ENCODE measurements at regions not wholly inside any gene's neighbourhood (a gene's known extent, or its start where the extent isn't known, plus 50 kb on each side); places are given as distances from the start of the nearest gene placed in this dataset.

DNA sequence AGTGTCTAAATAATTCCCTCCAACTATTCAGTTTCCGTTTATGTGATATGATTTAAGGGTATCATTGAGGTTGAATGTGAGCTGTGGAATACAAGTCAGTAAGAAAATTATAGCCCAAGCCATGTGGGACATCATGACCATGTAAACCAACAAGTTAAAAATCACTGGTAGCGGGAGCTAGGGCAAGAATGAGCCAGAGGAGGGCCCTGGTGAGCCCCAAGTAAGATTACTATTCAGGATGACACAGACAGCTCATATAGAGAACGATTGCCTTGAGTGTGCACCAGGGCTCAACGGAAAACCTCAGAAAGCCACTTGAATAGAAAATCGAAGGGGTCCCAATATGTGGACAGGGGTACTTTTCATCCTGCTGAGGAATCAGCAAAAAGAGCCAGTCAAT lies 87.8 kb upstream of the RBMS1 start:
- no peaks in the 10 kb centered on the region for H3K36me3 ChIP-seq (ENCODE audit: control insufficient read depth in 3 of 3, insufficient read depth in 2 of 3, low read depth in 1 of 3, low read length in 3 of 3)
- H3K4me1 ChIP-seq (ENCODE audit: control insufficient read depth in 3 of 3, insufficient read depth in 2 of 3, low read depth in 1 of 3, low read length in 2 of 3), result no peaks in the 10 kb centered on the region
- no peak for FAIRE-seq
- DNase-seq, result no peak
- H3K27ac ChIP-seq (ENCODE audit: low read depth in 1 of 3, low read length in 2 of 3), result no peak overlapping the region
- H3K9me3 ChIP-seq (ENCODE audit: control insufficient read depth in 2 of 2, insufficient read depth in 1 of 2, low read depth in 1 of 2, low read length in 1 of 2), result peaks cover 0 to 3% of the 10 kb centered on the region in 2 donors
- H3K27me3 ChIP-seq (ENCODE audit: control insufficient read depth in 3 of 3, insufficient read depth in 3 of 3, low read length in 3 of 3), result peaks cover 0 to 2% (median 0%) of the 10 kb centered on the region in 3 donors
- no peak overlapping the region for H3K4me3 ChIP-seq (ENCODE audit: low read depth in 1 of 3, low read length in 3 of 3)
- WGBS, 3 donors, result 75 to 80% (median 78%) methylated on average over 5 of the region's 5 CpGs

GRCh38 chr2:160582081-160582480 lies 88.5 kb upstream of the RBMS1 start:
- Histone ChIP-seq H3K4me3 (ENCODE audit: low read depth in 1 of 3, low read length in 3 of 3) (no peak overlapping the region), H3K27ac (ENCODE audit: low read depth in 1 of 3, low read length in 2 of 3) (no peak overlapping the region), H3K9me3 (ENCODE audit: control insufficient read depth in 2 of 2, insufficient read depth in 1 of 2, low read depth in 1 of 2, low read length in 1 of 2) (peaks cover 0 to 3% of the 10 kb centered on the region in 2 donors), H3K4me1 (ENCODE audit: control insufficient read depth in 3 of 3, insufficient read depth in 2 of 3, low read depth in 1 of 3, low read length in 2 of 3) (no peaks in the 10 kb centered on the region), H3K27me3 (ENCODE audit: control insufficient read depth in 3 of 3, insufficient read depth in 3 of 3, low read length in 3 of 3) (peaks cover 0 to 2% (median 0%) of the 10 kb centered on the region in 3 donors), H3K36me3 (ENCODE audit: control insufficient read depth in 3 of 3, insufficient read depth in 2 of 3, low read depth in 1 of 3, low read length in 3 of 3) (no peaks in the 10 kb centered on the region)
- FAIRE-seq (no peak), DNase-seq (no peak)
- 86 to 98% (median 88%) methylated on average over 2 of the region's 2 CpGs for WGBS, 3 donors

- H3K4me1 ChIP-seq (ENCODE audit: control insufficient read depth in 3 of 3, insufficient read depth in 2 of 3, low read depth in 1 of 3, low read length in 2 of 3), result no peaks in the 10 kb centered on the region
- peaks cover 0 to 2% (median 0%) of the 10 kb centered on the region in 3 donors for H3K27me3 ChIP-seq (ENCODE audit: control insufficient read depth in 3 of 3, insufficient read depth in 3 of 3, low read length in 3 of 3)
- H3K36me3 ChIP-seq (ENCODE audit: control insufficient read depth in 3 of 3, insufficient read depth in 2 of 3, low read depth in 1 of 3, low read length in 3 of 3), result no peaks in the 10 kb centered on the region
- H3K27ac ChIP-seq (ENCODE audit: low read depth in 1 of 3, low read length in 2 of 3), result no peak overlapping the region
- no peak for FAIRE-seq
- no peak for DNase-seq
- 58 to 79% (median 74%) methylated on average over 3 of the region's 3 CpGs for WGBS, 3 donors
- H3K9me3 ChIP-seq (ENCODE audit: control insufficient read depth in 2 of 2, insufficient read depth in 1 of 2, low read depth in 1 of 2, low read length in 1 of 2), result peaks cover 0 to 3% of the 10 kb centered on the region in 2 donors
- H3K4me3 ChIP-seq (ENCODE audit: low read depth in 1 of 3, low read length in 3 of 3), result no peak overlapping the region
Measured at GRCh38 chr2:160582490-160583145, 89.0 kb upstream of the RBMS1 start.

DNA sequence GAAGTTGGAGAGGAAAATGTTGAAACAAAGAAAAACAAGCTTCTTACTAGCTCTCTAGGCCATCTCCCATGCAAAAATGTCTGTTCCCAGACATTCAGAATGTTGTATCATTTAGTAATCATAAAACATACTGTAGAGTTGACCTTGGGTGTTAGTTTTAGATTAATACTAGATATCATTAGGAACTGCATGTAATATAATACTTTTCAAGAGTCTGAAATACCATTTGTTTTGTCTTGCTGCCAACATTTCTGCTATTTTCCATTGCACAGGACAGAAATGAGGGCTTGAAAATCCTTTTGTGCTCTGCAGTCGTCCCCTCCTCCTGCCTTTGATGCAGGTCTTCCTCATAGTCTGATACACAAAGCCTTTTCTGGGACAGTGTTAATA lies 89.5 kb upstream of the RBMS1 start:
- WGBS, 3 donors, result 9 to 16% (median 15%) methylated on average over 1 of the region's 1 CpG
- FAIRE-seq, result no peak
- peak in 1 of 2 donors; percentile 8 for DNase-seq
- Histone ChIP-seq H3K27ac (ENCODE audit: low read depth in 1 of 3, low read length in 2 of 3) (peak overlapping the region in 1 of 3 donors; percentile 15), H3K4me1 (ENCODE audit: control insufficient read depth in 3 of 3, insufficient read depth in 2 of 3, low read depth in 1 of 3, low read length in 2 of 3) (no peaks in the 10 kb centered on the region), H3K36me3 (ENCODE audit: control insufficient read depth in 3 of 3, insufficient read depth in 2 of 3, low read depth in 1 of 3, low read length in 3 of 3) (no peaks in the 10 kb centered on the region), H3K27me3 (ENCODE audit: control insufficient read depth in 3 of 3, insufficient read depth in 3 of 3, low read length in 3 of 3) (peaks cover 0 to 2% (median 0%) of the 10 kb centered on the region in 3 donors), H3K9me3 (ENCODE audit: control insufficient read depth in 2 of 2, insufficient read depth in 1 of 2, low read depth in 1 of 2, low read length in 1 of 2) (peaks cover 0 to 3% of the 10 kb centered on the region in 2 donors), H3K4me3 (ENCODE audit: low read depth in 1 of 3, low read length in 3 of 3) (no peak overlapping the region)

GRCh38 chr2:160583813-160584537 lies 90.4 kb upstream of the RBMS1 start:
- DNase-seq, result no peak
- FAIRE-seq, result no peak
- Histone ChIP-seq H3K9me3 (ENCODE audit: control insufficient read depth in 2 of 2, insufficient read depth in 1 of 2, low read depth in 1 of 2, low read length in 1 of 2) (no peaks in the 10 kb centered on the region), H3K27me3 (ENCODE audit: control insufficient read depth in 3 of 3, insufficient read depth in 3 of 3, low read length in 3 of 3) (peaks cover 0 to 2% (median 0%) of the 10 kb centered on the region in 3 donors), H3K27ac (ENCODE audit: low read depth in 1 of 3, low read length in 2 of 3) (peak overlapping the region in 1 of 3 donors; percentile 15), H3K36me3 (ENCODE audit: control insufficient read depth in 3 of 3, insufficient read depth in 2 of 3, low read depth in 1 of 3, low read length in 3 of 3) (no peaks in the 10 kb centered on the region), H3K4me1 (ENCODE audit: control insufficient read depth in 3 of 3, insufficient read depth in 2 of 3, low read depth in 1 of 3, low read length in 2 of 3) (no peaks in the 10 kb centered on the region), H3K4me3 (ENCODE audit: low read depth in 1 of 3, low read length in 3 of 3) (no peak overlapping the region)
- WGBS, 3 donors, result 91 to 95% (median 93%) methylated on average over 8 of the region's 8 CpGs

- FAIRE-seq (no peak), DNase-seq (no peak)
- Histone ChIP-seq H3K9me3 (ENCODE audit: control insufficient read depth in 2 of 2, insufficient read depth in 1 of 2, low read depth in 1 of 2, low read length in 1 of 2) (no peaks in the 10 kb centered on the region), H3K4me1 (ENCODE audit: control insufficient read depth in 3 of 3, insufficient read depth in 2 of 3, low read depth in 1 of 3, low read length in 2 of 3) (no peaks in the 10 kb centered on the region), H3K4me3 (ENCODE audit: low read depth in 1 of 3, low read length in 3 of 3) (no peak overlapping the region), H3K36me3 (ENCODE audit: control insufficient read depth in 3 of 3, insufficient read depth in 2 of 3, low read depth in 1 of 3, low read length in 3 of 3) (no peaks in the 10 kb centered on the region), H3K27ac (ENCODE audit: low read depth in 1 of 3, low read length in 2 of 3) (no peak overlapping the region), H3K27me3 (ENCODE audit: control insufficient read depth in 3 of 3, insufficient read depth in 3 of 3, low read length in 3 of 3) (peaks cover 0 to 2% (median 0%) of the 10 kb centered on the region in 3 donors)
Measured at GRCh38 chr2:160584972-160585494, 91.4 kb upstream of the RBMS1 start.

DNA sequence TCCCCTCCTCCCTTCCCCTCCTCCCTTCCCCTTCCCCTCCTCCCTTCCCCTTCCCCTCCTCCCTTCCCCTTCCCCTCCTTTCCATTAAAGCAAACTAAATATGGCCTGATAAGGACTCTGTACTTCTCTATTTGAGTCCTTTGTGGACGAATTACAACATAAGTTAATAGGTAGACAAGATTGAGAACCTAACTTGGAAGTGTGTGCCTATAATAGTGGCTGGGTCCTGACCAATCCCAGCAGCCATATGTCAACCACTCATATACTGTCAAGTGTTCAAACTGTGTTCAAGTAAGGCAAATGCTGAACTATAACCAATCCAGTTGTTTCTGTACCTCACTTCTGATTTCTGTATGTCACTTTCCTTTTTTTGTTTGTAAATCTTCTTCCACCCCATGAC lies 97.1 kb upstream of the RBMS1 start:
- FAIRE-seq (no peak), DNase-seq (no peak)
- no peak overlapping the region for H3K4me3 ChIP-seq (ENCODE audit: low read depth in 1 of 3, low read length in 3 of 3)
- 9 to 43% (median 22%) methylated on average over 1 of the region's 1 CpG for WGBS, 3 donors
- no peak overlapping the region for H3K27ac ChIP-seq (ENCODE audit: low read depth in 1 of 3, low read length in 2 of 3)
- no peaks in the 10 kb centered on the region for H3K36me3 ChIP-seq (ENCODE audit: control insufficient read depth in 3 of 3, insufficient read depth in 2 of 3, low read depth in 1 of 3, low read length in 3 of 3)
- H3K27me3 ChIP-seq (ENCODE audit: control insufficient read depth in 3 of 3, insufficient read depth in 3 of 3, low read length in 3 of 3), result peaks cover 0 to under 1% (median 0%) of the 10 kb centered on the region in 3 donors
- H3K4me1 ChIP-seq (ENCODE audit: control insufficient read depth in 3 of 3, insufficient read depth in 2 of 3, low read depth in 1 of 3, low read length in 2 of 3), result no peaks in the 10 kb centered on the region
- no peaks in the 10 kb centered on the region for H3K9me3 ChIP-seq (ENCODE audit: control insufficient read depth in 2 of 2, insufficient read depth in 1 of 2, low read depth in 1 of 2, low read length in 1 of 2)

DNA sequence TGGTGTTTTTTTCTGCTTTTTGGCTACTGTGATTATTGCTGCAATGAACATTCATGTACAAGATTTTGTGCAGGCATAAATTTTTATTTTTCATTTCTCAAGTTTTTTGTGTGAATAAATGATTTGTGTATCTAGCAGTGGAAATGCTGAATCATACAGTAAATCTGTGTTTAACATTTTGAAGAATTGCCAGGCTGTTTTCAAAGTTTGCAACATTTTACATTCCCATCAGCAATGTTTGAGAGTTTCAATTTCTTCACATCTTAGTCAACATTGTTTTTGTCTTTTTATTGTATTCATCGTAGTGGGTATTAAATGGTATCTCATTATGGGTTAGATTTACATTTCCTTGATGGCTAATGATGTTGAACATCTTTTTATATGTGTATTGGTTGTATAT lies 98.8 kb upstream of the RBMS1 start:
- H3K27me3 ChIP-seq (ENCODE audit: control insufficient read depth in 3 of 3, insufficient read depth in 3 of 3, low read length in 3 of 3), result no peaks in the 10 kb centered on the region
- 78 to 89% (median 82%) methylated on average over 1 of the region's 1 CpG for WGBS, 3 donors
- H3K27ac ChIP-seq (ENCODE audit: low read depth in 1 of 3, low read length in 2 of 3), result no peak overlapping the region
- no peak overlapping the region for H3K4me3 ChIP-seq (ENCODE audit: low read depth in 1 of 3, low read length in 3 of 3)
- FAIRE-seq, result no peak
- H3K36me3 ChIP-seq (ENCODE audit: control insufficient read depth in 3 of 3, insufficient read depth in 2 of 3, low read depth in 1 of 3, low read length in 3 of 3), result no peaks in the 10 kb centered on the region
- DNase-seq, result no peak
- H3K9me3 ChIP-seq (ENCODE audit: control insufficient read depth in 2 of 2, insufficient read depth in 1 of 2, low read depth in 1 of 2, low read length in 1 of 2), result no peaks in the 10 kb centered on the region
- H3K4me1 ChIP-seq (ENCODE audit: control insufficient read depth in 3 of 3, insufficient read depth in 2 of 3, low read depth in 1 of 3, low read length in 2 of 3), result no peaks in the 10 kb centered on the region
